NCI-H526 treated with DMSO at 0.1 percent for 48 hours (cell line): ENCODE measurements at regions not wholly inside any gene's neighbourhood (a gene's known extent, or its start where the extent isn't known, plus 50 kb on each side); places are given as distances from the start of the nearest gene placed in this dataset.

Experiments
- DNase-seq: peaks from one replicate; lab custom pipeline; 2025; lab: John Stamatoyannopoulos, UW

GRCh38 chr4:44817930-44818329 is 91.6 kb upstream of the GNPDA2 start:
- DNase-seq = no peak

GRCh38 chr4:44806071-44806470 is 79.7 kb upstream of the GNPDA2 start:
- no peak for DNase-seq

- no peak for DNase-seq
Observed at GRCh38 chr4:44804301-44804700, 77.9 kb upstream of the GNPDA2 start.

DNA sequence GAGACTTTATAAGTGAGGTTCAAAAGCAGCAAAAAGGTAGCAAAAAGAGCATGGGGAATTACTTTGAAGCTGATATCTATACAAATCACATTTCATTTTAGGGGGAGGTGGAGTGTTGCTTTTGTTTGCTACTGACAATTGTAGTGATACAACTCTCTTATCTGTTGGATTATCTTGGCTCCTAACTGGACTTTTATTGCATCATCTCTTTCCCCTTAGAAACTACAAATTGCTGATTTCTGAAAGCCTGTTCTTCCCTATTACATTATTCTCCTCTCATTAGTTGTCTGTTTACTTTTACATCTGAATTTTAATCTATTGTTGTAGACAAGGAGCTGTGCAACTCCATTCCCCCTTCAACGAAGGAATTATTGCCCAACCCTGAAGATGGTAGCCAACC is 75.0 kb upstream of the GNPDA2 start:
- no peak for DNase-seq

DNA sequence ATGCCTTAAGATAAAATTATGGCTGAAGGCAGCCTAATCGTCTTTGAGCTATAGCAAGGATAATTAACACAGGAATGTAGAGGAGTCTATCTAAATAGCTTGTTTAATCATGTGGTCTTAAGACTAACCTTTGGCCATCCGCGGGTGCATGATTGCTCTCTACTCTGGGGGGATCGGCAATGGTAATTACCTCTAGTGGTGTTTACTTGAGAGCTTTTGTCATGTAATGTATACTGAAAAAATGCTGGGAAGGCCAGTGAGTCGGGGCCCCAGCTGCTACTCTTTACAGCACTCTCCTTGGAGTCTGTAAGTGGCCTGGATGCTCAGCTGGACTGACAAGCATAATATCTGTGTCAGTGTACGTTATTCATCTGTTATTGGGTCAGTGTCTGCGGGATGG is 65.5 kb upstream of the GNPDA2 start:
- no peak for DNase-seq

- no peak for DNase-seq
Observed at GRCh38 chr4:44777115-44777514, 50.8 kb upstream of the GNPDA2 start.
